ENCODE measurements at regions not wholly inside any gene's neighbourhood (a gene's known extent, or its start where the extent isn't known, plus 50 kb on each side); places are given as distances from the start of the nearest gene placed in this dataset.

GRCh38 chr2:51247252-51247805 lies 215.4 kb upstream of the NRXN1 start:
- TF ChIP-seq CTCF (optimal IDR thresholded peaks at IDR 0.05 in 1 of 3, IDR thresholded peaks at IDR 0.05 in 1 of 3, conservative IDR thresholded peaks at IDR 0.05 in 1 of 3; ENCODE audit: extremely low read depth in 1 of 3, insufficient read depth in 2 of 3, low read length in 3 of 3) (no peak), EZH2 (IDR thresholded peaks at IDR 0.05; ENCODE audit: low read length) (no peak)
